ENCODE measurements at regions not wholly inside any gene's neighbourhood (a gene's known extent, or its start where the extent isn't known, plus 50 kb on each side); places are given as distances from the start of the nearest gene placed in this dataset.
"Not testable (repeated sequence)": the region's sequence is repeated elsewhere in the genome, so short reads cannot be mapped to it uniquely, and the experiment has no call there.

- ATAC-seq: no peak
- no peaks in the 10 kb centered on the region for H3K27me3 Mint-ChIP-seq
- POLR2A ChIA-PET: interaction anchor here (1.3 kb wide), 1 partner anchor 292 kb away, joined by 8 read pairs; no protein-coding TSS in a partner anchor
- no peak for DNase-seq
- H3K4me1 Mint-ChIP-seq: peaks cover 19 to 33% (median 27%) of the 10 kb centered on the region in 4 donors
- no peak overlapping the region for H3K4me3 Mint-ChIP-seq
- H3K9me3 Mint-ChIP-seq: no peaks in the 10 kb centered on the region
- no peak overlapping the region for H3K27ac Mint-ChIP-seq
- peaks cover 0 to under 1% (median under 1%) of the 10 kb centered on the region in 3 donors for H3K36me3 Mint-ChIP-seq
These were observed 162.5 kb downstream of the SLC38A4 start for GRCh38 chr12:46663318-46663717.

GRCh38 chr12:46661110-46661845, 164.5 kb downstream of the SLC38A4 start:
- peaks cover 0 to 2% (median 0%) of the 10 kb centered on the region in 3 donors for H3K36me3 Mint-ChIP-seq
- no peaks in the 10 kb centered on the region for H3K27me3 Mint-ChIP-seq
- POLR2A ChIA-PET: interaction anchor here (0.5 to 1.1 kb wide), 4 partner anchors 278 to 391 kb away, joined by 3 to 9 read pairs (median 3); no protein-coding TSS in a partner anchor
- H3K27ac Mint-ChIP-seq: peak overlapping the region in 3 of 10 donors; percentile 55 to 75 (median 61)
- peak overlapping the region in 2 of 10 donors; percentile 18 to 21 for H3K4me3 Mint-ChIP-seq
- DNase-seq (peak in 5 of 10 donors; percentile 3 to 55 (median 35)), ATAC-seq (peak; percentile 78 to 90)
- peaks cover 19 to 33% (median 27%) of the 10 kb centered on the region in 4 donors for H3K4me1 Mint-ChIP-seq
- no peaks in the 10 kb centered on the region for H3K9me3 Mint-ChIP-seq

GRCh38 chr12:46660719-46661109, 165.1 kb downstream of the SLC38A4 start:
- POLR2A ChIA-PET: interaction anchor here (0.5 to 1.1 kb wide), 3 partner anchors 278 to 391 kb away, joined by 3 read pairs; no protein-coding TSS in a partner anchor
- no peaks in the 10 kb centered on the region for H3K9me3 Mint-ChIP-seq
- peak overlapping the region in 2 of 10 donors; percentile 61 to 75 for H3K27ac Mint-ChIP-seq
- H3K36me3 Mint-ChIP-seq: peaks cover 0 to 2% (median 0%) of the 10 kb centered on the region in 3 donors
- peaks cover 17 to 33% (median 28%) of the 10 kb centered on the region in 4 donors for H3K4me1 Mint-ChIP-seq
- peak overlapping the region in 2 of 10 donors; percentile 18 to 21 for H3K4me3 Mint-ChIP-seq
- no peaks in the 10 kb centered on the region for H3K27me3 Mint-ChIP-seq
- DNase-seq (no peak), ATAC-seq (no peak)

- Mint-ChIP-seq H3K4me1 (peaks cover 17 to 33% (median 28%) of the 10 kb centered on the region in 4 donors), H3K4me3 (peak overlapping the region in 2 of 10 donors; percentile 0 to 20), H3K36me3 (peaks cover 0 to 2% (median 1%) of the 10 kb centered on the region in 3 donors), H3K27me3 (no peaks in the 10 kb centered on the region), H3K27ac (peak overlapping the region in 7 of 10 donors; percentile 7 to 75 (median 36)), H3K9me3 (no peaks in the 10 kb centered on the region)
- POLR2A ChIA-PET: no interaction called here
- DNase-seq: no peak
- no peak for ATAC-seq
These were observed 165.5 kb downstream of the SLC38A4 start for GRCh38 chr12:46660276-46660675.

- ATAC-seq: no peak
- POLR2A ChIA-PET: no interaction called here
- Mint-ChIP-seq H3K27me3 (no peaks in the 10 kb centered on the region), H3K4me3 (peak overlapping the region in 5 of 10 donors; percentile 2 to 51 (median 20)), H3K4me1 (peaks cover 17 to 30% (median 28%) of the 10 kb centered on the region in 4 donors), H3K27ac (peak overlapping the region in 8 of 10 donors; percentile 7 to 75 (median 40)), H3K9me3 (no peaks in the 10 kb centered on the region), H3K36me3 (peaks cover 0 to 5% (median 2%) of the 10 kb centered on the region in 3 donors)
- DNase-seq: no peak
These were observed 166.0 kb downstream of the SLC38A4 start for GRCh38 chr12:46659824-46660223.

GRCh38 chr12:46659032-46659650, 166.7 kb downstream of the SLC38A4 start:
- ATAC-seq: no peak
- POLR2A ChIA-PET: no interaction called here
- H3K4me1 Mint-ChIP-seq: peaks cover 17 to 30% (median 28%) of the 10 kb centered on the region in 4 donors
- no peaks in the 10 kb centered on the region for H3K9me3 Mint-ChIP-seq
- peaks cover 0 to 10% (median 6%) of the 10 kb centered on the region in 3 donors for H3K36me3 Mint-ChIP-seq
- no peaks in the 10 kb centered on the region for H3K27me3 Mint-ChIP-seq
- no peak for DNase-seq
- peak overlapping the region in 2 of 10 donors; percentile 24 to 28 for H3K4me3 Mint-ChIP-seq
- H3K27ac Mint-ChIP-seq: peak overlapping the region in 3 of 10 donors; percentile 11 to 75 (median 41)

- H3K36me3 Mint-ChIP-seq: peaks cover 0 to 12% (median 10%) of the 10 kb centered on the region in 3 donors
- H3K9me3 Mint-ChIP-seq: no peaks in the 10 kb centered on the region
- no peak overlapping the region for H3K27ac Mint-ChIP-seq
- ATAC-seq (no peak), DNase-seq (no peak)
- peaks cover 16 to 30% (median 28%) of the 10 kb centered on the region in 4 donors for H3K4me1 Mint-ChIP-seq
- no peak overlapping the region for H3K4me3 Mint-ChIP-seq
- POLR2A ChIA-PET: interaction anchor here (0.6 kb wide), 1 partner anchor 530 kb away, joined by 3 read pairs; no protein-coding TSS in a partner anchor
- no peaks in the 10 kb centered on the region for H3K27me3 Mint-ChIP-seq
These were observed 168.1 kb downstream of the SLC38A4 start for GRCh38 chr12:46657453-46658411.

GRCh38 chr12:46655984-46656383, 169.8 kb downstream of the SLC38A4 start:
- H3K4me3 Mint-ChIP-seq, POLR2A ChIA-PET, H3K27me3 Mint-ChIP-seq, H3K9me3 Mint-ChIP-seq, ATAC-seq, DNase-seq, H3K27ac Mint-ChIP-seq: not testable (repeated sequence)
- H3K4me1 Mint-ChIP-seq: peaks cover 12 to 22% (median 21%) of the 10 kb centered on the region in 4 donors
- H3K36me3 Mint-ChIP-seq: peaks cover 0 to 12% (median 10%) of the 10 kb centered on the region in 3 donors

GRCh38 chr12:46653311-46653710, 172.5 kb downstream of the SLC38A4 start:
- no peak for ATAC-seq
- peaks cover 0 to 4% (median 0%) of the 10 kb centered on the region in 9 donors for H3K9me3 Mint-ChIP-seq
- DNase-seq: no peak
- POLR2A ChIA-PET: no interaction called here
- peaks cover 0 to 4% (median under 1%) of the 10 kb centered on the region in 4 donors for H3K4me1 Mint-ChIP-seq
- H3K27ac Mint-ChIP-seq: peak overlapping the region in 2 of 10 donors; percentile 28 to 47
- no peaks in the 10 kb centered on the region for H3K27me3 Mint-ChIP-seq
- H3K4me3 Mint-ChIP-seq: no peak overlapping the region
- peaks cover 6 to 16% (median 10%) of the 10 kb centered on the region in 3 donors for H3K36me3 Mint-ChIP-seq

- ATAC-seq: no peak
- Mint-ChIP-seq H3K4me3 (no peak overlapping the region), H3K36me3 (peaks cover 6 to 16% (median 10%) of the 10 kb centered on the region in 3 donors), H3K4me1 (peaks cover 0 to 4% (median under 1%) of the 10 kb centered on the region in 4 donors), H3K27ac (peak overlapping the region in 1 of 10 donors; percentile 28), H3K9me3 (peaks cover 0 to 4% (median 0%) of the 10 kb centered on the region in 9 donors), H3K27me3 (no peaks in the 10 kb centered on the region)
- POLR2A ChIA-PET: no interaction called here
- no peak for DNase-seq
These were observed 173.1 kb downstream of the SLC38A4 start for GRCh38 chr12:46652692-46653091.

- no peaks in the 10 kb centered on the region for H3K27me3 Mint-ChIP-seq
- H3K4me3 Mint-ChIP-seq: no peak overlapping the region
- peaks cover 0 to 4% (median 0%) of the 10 kb centered on the region in 9 donors for H3K9me3 Mint-ChIP-seq
- POLR2A ChIA-PET: no interaction called here
- no peak overlapping the region for H3K27ac Mint-ChIP-seq
- peaks cover 6 to 21% (median 11%) of the 10 kb centered on the region in 3 donors for H3K36me3 Mint-ChIP-seq
- DNase-seq: no peak
- peaks cover 2 to 6% (median 4%) of the 10 kb centered on the region in 4 donors for H3K4me1 Mint-ChIP-seq
- no peak for ATAC-seq
These were observed 175.1 kb downstream of the SLC38A4 start for GRCh38 chr12:46650688-46651087.

- ATAC-seq (no peak), DNase-seq (no peak)
- H3K4me3 Mint-ChIP-seq: no peak overlapping the region
- peaks cover 2 to 10% (median 4%) of the 10 kb centered on the region in 4 donors for H3K4me1 Mint-ChIP-seq
- POLR2A ChIA-PET: interaction anchor here (0.7 kb wide), 1 partner anchor 279 kb away, joined by 3 read pairs; no protein-coding TSS in a partner anchor
- H3K9me3 Mint-ChIP-seq: peaks cover 0 to 4% (median 2%) of the 10 kb centered on the region in 9 donors
- H3K36me3 Mint-ChIP-seq: peaks cover 6 to 13% (median 9%) of the 10 kb centered on the region in 3 donors
- peak overlapping the region in 1 of 10 donors; percentile 13 for H3K27ac Mint-ChIP-seq
- H3K27me3 Mint-ChIP-seq: no peaks in the 10 kb centered on the region
These were observed 176.4 kb downstream of the SLC38A4 start for GRCh38 chr12:46649433-46649832.

All from naive thymus-derived CD8-positive, alpha-beta T cell (primary cell).